ENCODE measurements at regions not wholly inside any gene's neighbourhood (a gene's known extent, or its start where the extent isn't known, plus 50 kb on each side); places are given as distances from the start of the nearest gene placed in this dataset.

GRCh38 chr11:36713715-36714114 lies 115.7 kb upstream of the RAG2 start:
- no peak for DNase-seq (ENCODE audit: low read depth in 1 of 2, low spot score in 1 of 2)

GRCh38 chr11:36711104-36711825 lies 113.2 kb upstream of the RAG2 start:
- DNase-seq (ENCODE audit: low read depth in 1 of 2, low spot score in 1 of 2), result no peak
